ENCODE measurements at regions not wholly inside any gene's neighbourhood (a gene's known extent, or its start where the extent isn't known, plus 50 kb on each side); places are given as distances from the start of the nearest gene placed in this dataset.

GRCh38 chrX:131728295-131729145, 184.6 kb downstream of the OR13H1 start:
- Mint-ChIP-seq H3K36me3 (ENCODE audit: low read depth) (peaks cover 95% of the 10 kb centered on the region), H3K27me3 (ENCODE audit: low read depth, poor library complexity) (no peaks in the 10 kb centered on the region), H3K9me3 (peaks cover 69% of the 10 kb centered on the region), H3K4me1 (no peaks in the 10 kb centered on the region), H3K27ac (no peak overlapping the region), H3K4me3 (no peak overlapping the region)
- DNase-seq, result no peak
- TF ChIP-seq CTCF (IDR thresholded peaks at IDR 0.05), result no peak

GRCh38 chrX:131729295-131729694, 185.4 kb downstream of the OR13H1 start:
- Mint-ChIP-seq H3K36me3 (ENCODE audit: low read depth) (peaks cover 95% of the 10 kb centered on the region), H3K9me3 (peaks cover 68% of the 10 kb centered on the region), H3K4me1 (no peaks in the 10 kb centered on the region), H3K27me3 (ENCODE audit: low read depth, poor library complexity) (no peaks in the 10 kb centered on the region), H3K27ac (no peak overlapping the region), H3K4me3 (no peak overlapping the region)
- no peak for DNase-seq
- TF ChIP-seq CTCF (IDR thresholded peaks at IDR 0.05), result no peak

GRCh38 chrX:131734621-131735020, 190.7 kb downstream of the OR13H1 start:
- no peaks in the 10 kb centered on the region for H3K27me3 Mint-ChIP-seq (ENCODE audit: low read depth, poor library complexity)
- no peak overlapping the region for H3K4me3 Mint-ChIP-seq
- H3K9me3 Mint-ChIP-seq, result peaks cover 28% of the 10 kb centered on the region
- H3K4me1 Mint-ChIP-seq, result no peaks in the 10 kb centered on the region
- peaks cover 97% of the 10 kb centered on the region for H3K36me3 Mint-ChIP-seq (ENCODE audit: low read depth)
- no peak overlapping the region for H3K27ac Mint-ChIP-seq
- DNase-seq, result no peak
- no peak for TF ChIP-seq CTCF (IDR thresholded peaks at IDR 0.05)

- Mint-ChIP-seq H3K4me3 (no peak overlapping the region), H3K27me3 (ENCODE audit: low read depth, poor library complexity) (no peaks in the 10 kb centered on the region)
Measured at GRCh38 chrX:131735127-131735526, 191.3 kb downstream of the OR13H1 start.

GRCh38 chrX:131739823-131740222, 195.9 kb downstream of the OR13H1 start:
- TF ChIP-seq CTCF (IDR thresholded peaks at IDR 0.05), result no peak
- Mint-ChIP-seq H3K27me3 (ENCODE audit: low read depth, poor library complexity) (peaks cover 2% of the 10 kb centered on the region), H3K36me3 (ENCODE audit: low read depth) (peaks cover 100% of the 10 kb centered on the region), H3K9me3 (peaks cover 50% of the 10 kb centered on the region), H3K4me1 (no peaks in the 10 kb centered on the region), H3K4me3 (no peak overlapping the region), H3K27ac (no peak overlapping the region)
- no peak for DNase-seq

More at GRCh38 chrX:131735127-131735526, 191.3 kb downstream of the OR13H1 start:
- H3K27ac Mint-ChIP-seq, result no peak overlapping the region
- peaks cover 28% of the 10 kb centered on the region for H3K9me3 Mint-ChIP-seq
- DNase-seq, result no peak
- peaks cover 97% of the 10 kb centered on the region for H3K36me3 Mint-ChIP-seq (ENCODE audit: low read depth)
- TF ChIP-seq CTCF (IDR thresholded peaks at IDR 0.05), result no peak
- no peaks in the 10 kb centered on the region for H3K4me1 Mint-ChIP-seq

- H3K9me3 Mint-ChIP-seq, result peaks cover 53% of the 10 kb centered on the region
- no peak for TF ChIP-seq CTCF (IDR thresholded peaks at IDR 0.05)
- H3K36me3 Mint-ChIP-seq (ENCODE audit: low read depth), result peaks cover 99% of the 10 kb centered on the region
- DNase-seq, result no peak
- H3K27me3 Mint-ChIP-seq (ENCODE audit: low read depth, poor library complexity), result peaks cover 2% of the 10 kb centered on the region
- no peaks in the 10 kb centered on the region for H3K4me1 Mint-ChIP-seq
- H3K4me3 Mint-ChIP-seq, result no peak overlapping the region
- H3K27ac Mint-ChIP-seq, result no peak overlapping the region
Measured at GRCh38 chrX:131741103-131741581, 197.3 kb downstream of the OR13H1 start.

All from nephron progenitor cell (in vitro differentiated cells).